Effector CD8-positive, alpha-beta T cell (primary cell): ENCODE measurements at regions not wholly inside any gene's neighbourhood (a gene's known extent, or its start where the extent isn't known, plus 50 kb on each side); places are given as distances from the start of the nearest gene placed in this dataset.
"Not testable (repeated sequence)": the region's sequence is repeated elsewhere in the genome, so short reads cannot be mapped to it uniquely, and the experiment has no call there.

Experiments used
- DNase-seq: peaks from one replicate; lab custom pipeline; 2025; lab: John Stamatoyannopoulos, UW

- DNase-seq = not testable (repeated sequence)
Observed at GRCh38 chr3:56924700-56925099, 123.0 kb upstream of the ARHGEF3 start.

- no peak for DNase-seq
Observed at GRCh38 chr3:56923526-56924224, 121.9 kb upstream of the ARHGEF3 start.

- no peak for DNase-seq
Observed at GRCh38 chr3:56921573-56922453, 120.1 kb upstream of the ARHGEF3 start.

GRCh38 chr3:56919797-56920195, 118.0 kb upstream of the ARHGEF3 start:
- no peak for DNase-seq

GRCh38 chr3:56919137-56919796, 117.5 kb upstream of the ARHGEF3 start:
- DNase-seq = no peak

- no peak for DNase-seq
Observed at GRCh38 chr3:56918111-56918568, 116.4 kb upstream of the ARHGEF3 start.

- no peak for DNase-seq
Observed at GRCh38 chr3:56917361-56918110, 115.8 kb upstream of the ARHGEF3 start.

- DNase-seq = no peak
Observed at GRCh38 chr3:56916716-56917360, 115.1 kb upstream of the ARHGEF3 start.

GRCh38 chr3:56915966-56916586, 114.3 kb upstream of the ARHGEF3 start:
- DNase-seq = peak; percentile 43

GRCh38 chr3:56914646-56915045, 112.9 kb upstream of the ARHGEF3 start:
- no peak for DNase-seq

GRCh38 chr3:56911363-56911762, 109.6 kb upstream of the ARHGEF3 start:
- DNase-seq = no peak

- no peak for DNase-seq
Observed at GRCh38 chr3:56909349-56909748, 107.6 kb upstream of the ARHGEF3 start.

GRCh38 chr3:56908004-56908403, 106.3 kb upstream of the ARHGEF3 start:
- DNase-seq = no peak

- no peak for DNase-seq
Observed at GRCh38 chr3:56904552-56905215, 102.9 kb upstream of the ARHGEF3 start.

- DNase-seq = no peak
Observed at GRCh38 chr3:56903231-56903782, 101.6 kb upstream of the ARHGEF3 start.

GRCh38 chr3:56902468-56903160, 100.9 kb upstream of the ARHGEF3 start:
- DNase-seq = no peak

- DNase-seq = no peak
Observed at GRCh38 chr3:56900801-56901200, 99.1 kb upstream of the ARHGEF3 start.

GRCh38 chr3:56899851-56900250, 98.1 kb upstream of the ARHGEF3 start:
- no peak for DNase-seq

GRCh38 chr3:56899078-56899477, 97.3 kb upstream of the ARHGEF3 start:
- no peak for DNase-seq
